ENCODE measurements at regions not wholly inside any gene's neighbourhood (a gene's known extent, or its start where the extent isn't known, plus 50 kb on each side); places are given as distances from the start of the nearest gene placed in this dataset.

- no peak for TF ChIP-seq SNAI2 (CRISPR knock-in tag; IDR thresholded peaks at IDR 0.05)
- no peak for TF ChIP-seq PATZ1 (CRISPR knock-in tag; IDR thresholded peaks at IDR 0.05; ENCODE audit: borderline replicate concordance)
- TF ChIP-seq ZC3H10 (CRISPR knock-in tag; IDR thresholded peaks at IDR 0.05) = no peak
- TF ChIP-seq CREB5 (CRISPR knock-in tag; IDR thresholded peaks at IDR 0.05; ENCODE audit: low read depth) = no peak
- no peak for TF ChIP-seq ZFP30 (CRISPR knock-in tag; IDR thresholded peaks at IDR 0.05)
- no peak for TF ChIP-seq OSR1 (CRISPR knock-in tag; IDR thresholded peaks at IDR 0.05)
- TF ChIP-seq ISL1 (CRISPR knock-in tag; IDR thresholded peaks at IDR 0.05) = no peak
- TF ChIP-seq TOX (CRISPR knock-in tag; IDR thresholded peaks at IDR 0.05; ENCODE audit: borderline replicate concordance) = no peak
- no peak for TF ChIP-seq CSDC2 (CRISPR knock-in tag; IDR thresholded peaks at IDR 0.05)
- no peak for TF ChIP-seq BACH2 (CRISPR knock-in tag; IDR thresholded peaks at IDR 0.05; ENCODE audit: borderline replicate concordance)
- TF ChIP-seq RARB (CRISPR knock-in tag; IDR thresholded peaks at IDR 0.05) = no peak
- ATAC-seq = 0 out of 3 replicates have a peak, but pooled peaks have one; percentile 36
Observed at GRCh38 chr5:169413416-169413815, 112.5 kb upstream of the SLIT3 start.

- ATAC-seq = no peak
Observed at GRCh38 chr5:169412831-169413230, 111.9 kb upstream of the SLIT3 start.

More at GRCh38 chr5:169412831-169413230, 111.9 kb upstream of the SLIT3 start:
- TF ChIP-seq OSR1 (CRISPR knock-in tag; IDR thresholded peaks at IDR 0.05) = no peak
- TF ChIP-seq ZNF565 (CRISPR knock-in tag; conservative IDR thresholded peaks at IDR 0.05; ENCODE audit: low read depth) = no peak
- TF ChIP-seq POU6F1 (CRISPR knock-in tag; IDR thresholded peaks at IDR 0.05; ENCODE audit: borderline replicate concordance, low read depth) = no peak
- no peak for TF ChIP-seq ISL1 (CRISPR knock-in tag; IDR thresholded peaks at IDR 0.05)
- no peak for TF ChIP-seq ARNTL (CRISPR knock-in tag; IDR thresholded peaks at IDR 0.05; ENCODE audit: borderline replicate concordance, low read depth)
- TF ChIP-seq RARB (CRISPR knock-in tag; IDR thresholded peaks at IDR 0.05) = no peak
- no peak for TF ChIP-seq TSHZ2 (CRISPR knock-in tag; IDR thresholded peaks at IDR 0.05)
- TF ChIP-seq ESRRG (CRISPR knock-in tag; IDR thresholded peaks at IDR 0.05) = no peak
- TF ChIP-seq SNAI2 (CRISPR knock-in tag; IDR thresholded peaks at IDR 0.05) = no peak
- no peak for TF ChIP-seq CSDC2 (CRISPR knock-in tag; IDR thresholded peaks at IDR 0.05)
- no peak for TF ChIP-seq CSRNP3 (CRISPR knock-in tag; IDR thresholded peaks at IDR 0.05)
- TF ChIP-seq TOX (CRISPR knock-in tag; IDR thresholded peaks at IDR 0.05; ENCODE audit: borderline replicate concordance) = no peak
- TF ChIP-seq CREB5 (CRISPR knock-in tag; IDR thresholded peaks at IDR 0.05; ENCODE audit: low read depth) = no peak
- no peak for TF ChIP-seq ZFP30 (CRISPR knock-in tag; IDR thresholded peaks at IDR 0.05)
- TF ChIP-seq GLIS3 (CRISPR knock-in tag; IDR thresholded peaks at IDR 0.05) = no peak
- TF ChIP-seq ZNF70 (CRISPR knock-in tag; IDR thresholded peaks at IDR 0.05) = no peak
- TF ChIP-seq PPARA (CRISPR knock-in tag; IDR thresholded peaks at IDR 0.05; ENCODE audit: borderline replicate concordance) = no peak
